MCF 10A (cell line): ENCODE measurements at regions not wholly inside any gene's neighbourhood (a gene's known extent, or its start where the extent isn't known, plus 50 kb on each side); places are given as distances from the start of the nearest gene placed in this dataset.

Experiments
- BruUV-seq: library from RNA; stranded (reverse); fragments of 400-500 nt; replicated peaks from 2 replicates; lab custom pipeline; 2021; lab: Mats Ljungman, UMichigan
- CTCF ChIA-PET: fragments of 300-600 bp; sonication (Branson Sonifier 250); formaldehyde crosslinking; extraction: SDS; loops from one replicate; lab custom pipeline; 2021; ENCODE audit warnings: antibody characterized with exemption, inconsistent platforms; lab: Yijun Ruan, JAX
- POLR2A ChIA-PET: fragments of 300-600, 350-650 bp; sonication (Branson Sonifier 250); formaldehyde crosslinking; extraction: SDS; loops from one replicate; lab custom pipeline; 2020; ENCODE audit warnings: antibody characterized with exemption, inconsistent platforms; lab: Yijun Ruan, JAX
- DNase-seq: peaks from one replicate; pipeline ENCODE4 v3.0.0-alpha.2; 2018; ENCODE audit not compliant: unreplicated experiment
- H3K27ac Mint-ChIP-seq: one replicate; pipeline ENCODE4 v1.8.0; 2022; ENCODE audit warnings: mild to moderate bottlenecking, low read depth, mixed read lengths; ENCODE audit not compliant: unreplicated experiment
- H3K27me3 Mint-ChIP-seq: one replicate; pipeline ENCODE4 v1.8.0; 2022; ENCODE audit warnings: mixed read lengths; ENCODE audit not compliant: insufficient read depth, unreplicated experiment
- H3K36me3 Mint-ChIP-seq: one replicate; pipeline ENCODE4 v1.8.0; 2022; ENCODE audit warnings: mild to moderate bottlenecking, moderate library complexity, mixed read lengths; ENCODE audit not compliant: insufficient read depth, unreplicated experiment
- H3K4me1 Mint-ChIP-seq: one replicate; pipeline ENCODE4 v1.8.0; 2022; ENCODE audit warnings: mixed read lengths; ENCODE audit not compliant: insufficient read depth, unreplicated experiment
- H3K4me3 Mint-ChIP-seq: one replicate; pipeline ENCODE4 v1.8.0; 2022; ENCODE audit warnings: mild to moderate bottlenecking, moderate library complexity, mixed read lengths; ENCODE audit not compliant: unreplicated experiment
- H3K9me3 Mint-ChIP-seq: one replicate; pipeline ENCODE4 v1.8.0; 2022; ENCODE audit warnings: mixed read lengths; ENCODE audit not compliant: unreplicated experiment
- intact Hi-C: fragments of 100-400 bp; cut with micrococcal nuclease; formaldehyde crosslinking; loops from 2 replicates; pipeline ENCODE4 v1.14.1; 2022
- TF ChIP-seq, protein P1 (sequence below): fragments of 200-600 bp; IDR thresholded peaks from one replicate; pipeline ENCODE4 v1.8.0; 2022; ENCODE audit warnings: antibody characterized with exemption, mild to moderate bottlenecking; ENCODE audit not compliant: unreplicated experiment

DNA sequence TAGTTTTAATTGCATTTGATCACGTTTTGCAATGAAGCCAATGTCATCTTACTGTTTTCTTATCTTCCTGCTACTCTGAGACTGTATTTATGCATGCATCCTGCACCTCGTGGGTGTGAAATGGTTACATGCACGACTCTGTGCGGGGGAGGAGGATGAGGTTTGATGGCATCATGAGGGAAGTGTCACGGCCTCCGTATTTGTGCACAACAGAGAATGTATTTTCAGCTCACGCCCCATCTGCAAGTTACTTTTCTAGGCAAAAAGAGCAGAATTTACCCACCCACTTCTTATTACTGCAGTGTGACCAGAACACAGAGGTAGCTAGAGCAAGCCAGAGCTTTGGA lies 145.1 kb downstream of the TDRD15 start:
- H3K36me3 Mint-ChIP-seq, result no peaks in the 10 kb centered on the region
- ChIA-PET CTCF (no interaction called here), POLR2A (no interaction called here)
- H3K4me3 Mint-ChIP-seq, result no peak overlapping the region
- no TSS peak for BruUV-seq
- intact Hi-C loops, result no loop called here
- H3K27ac Mint-ChIP-seq, result no peak overlapping the region
- peaks cover 13% of the 10 kb centered on the region for H3K27me3 Mint-ChIP-seq
- TF ChIP-seq, protein P1, sequence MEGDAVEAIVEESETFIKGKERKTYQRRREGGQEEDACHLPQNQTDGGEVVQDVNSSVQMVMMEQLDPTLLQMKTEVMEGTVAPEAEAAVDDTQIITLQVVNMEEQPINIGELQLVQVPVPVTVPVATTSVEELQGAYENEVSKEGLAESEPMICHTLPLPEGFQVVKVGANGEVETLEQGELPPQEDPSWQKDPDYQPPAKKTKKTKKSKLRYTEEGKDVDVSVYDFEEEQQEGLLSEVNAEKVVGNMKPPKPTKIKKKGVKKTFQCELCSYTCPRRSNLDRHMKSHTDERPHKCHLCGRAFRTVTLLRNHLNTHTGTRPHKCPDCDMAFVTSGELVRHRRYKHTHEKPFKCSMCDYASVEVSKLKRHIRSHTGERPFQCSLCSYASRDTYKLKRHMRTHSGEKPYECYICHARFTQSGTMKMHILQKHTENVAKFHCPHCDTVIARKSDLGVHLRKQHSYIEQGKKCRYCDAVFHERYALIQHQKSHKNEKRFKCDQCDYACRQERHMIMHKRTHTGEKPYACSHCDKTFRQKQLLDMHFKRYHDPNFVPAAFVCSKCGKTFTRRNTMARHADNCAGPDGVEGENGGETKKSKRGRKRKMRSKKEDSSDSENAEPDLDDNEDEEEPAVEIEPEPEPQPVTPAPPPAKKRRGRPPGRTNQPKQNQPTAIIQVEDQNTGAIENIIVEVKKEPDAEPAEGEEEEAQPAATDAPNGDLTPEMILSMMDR, result no peak
- DNase-seq, result no peak
- H3K9me3 Mint-ChIP-seq, result no peaks in the 10 kb centered on the region
- H3K4me1 Mint-ChIP-seq, result no peaks in the 10 kb centered on the region

DNA sequence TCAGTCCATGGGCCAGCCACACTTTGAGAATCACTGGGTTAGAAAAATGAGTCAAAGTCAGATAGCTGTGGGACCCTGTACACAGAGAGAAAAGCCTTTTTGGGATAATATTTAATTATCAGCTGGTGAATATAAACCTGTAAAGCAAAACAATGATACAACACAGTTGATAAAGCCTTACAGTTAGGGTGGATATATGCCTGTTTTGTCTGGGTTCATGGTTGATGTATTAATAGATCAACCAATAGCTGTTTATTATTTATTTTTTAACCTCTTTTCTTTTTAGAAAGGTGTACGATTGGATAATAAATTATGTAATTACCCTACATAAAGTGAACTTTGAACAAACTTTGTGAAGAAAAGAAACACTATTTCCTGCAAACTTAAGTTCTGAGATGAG lies 145.6 kb downstream of the TDRD15 start:
- ChIA-PET POLR2A (no interaction called here), CTCF (no interaction called here)
- DNase-seq, result no peak
- intact Hi-C loops, result no loop called here
- TF ChIP-seq, protein P1, result no peak
- no peaks in the 10 kb centered on the region for H3K4me1 Mint-ChIP-seq
- H3K9me3 Mint-ChIP-seq, result no peaks in the 10 kb centered on the region
- H3K27ac Mint-ChIP-seq, result no peak overlapping the region
- no peak overlapping the region for H3K4me3 Mint-ChIP-seq
- no TSS peak for BruUV-seq
- no peaks in the 10 kb centered on the region for H3K36me3 Mint-ChIP-seq
- peaks cover 13% of the 10 kb centered on the region for H3K27me3 Mint-ChIP-seq

DNA sequence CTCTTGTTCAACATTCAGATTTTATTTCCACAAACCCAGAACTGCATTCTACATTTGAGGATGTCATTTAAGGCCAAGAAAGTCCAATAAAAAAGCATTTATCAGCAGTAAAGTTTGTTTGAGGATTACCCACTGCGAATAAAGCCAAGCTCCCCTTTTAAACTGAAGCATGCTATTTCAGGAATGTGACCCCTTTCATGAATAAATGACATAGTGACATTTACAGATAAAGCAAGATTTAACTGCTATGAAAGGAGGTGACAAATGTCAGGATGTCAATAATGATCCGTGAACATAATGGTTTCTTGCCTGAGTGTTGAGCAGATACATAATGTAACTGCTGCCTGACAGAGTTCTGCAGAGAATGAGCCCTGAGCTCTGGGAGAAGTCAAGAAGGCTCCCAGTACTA lies 146.3 kb downstream of the TDRD15 start:
- ChIA-PET POLR2A (interaction anchor here (1.1 kb wide), 1 partner anchor 245 kb away, joined by 3 read pairs; no protein-coding TSS in a partner anchor), CTCF (no interaction called here)
- Mint-ChIP-seq H3K9me3 (no peaks in the 10 kb centered on the region), H3K36me3 (no peaks in the 10 kb centered on the region), H3K4me3 (no peak overlapping the region), H3K4me1 (no peaks in the 10 kb centered on the region), H3K27me3 (peaks cover 13% of the 10 kb centered on the region), H3K27ac (no peak overlapping the region)
- intact Hi-C loops, result no loop called here
- no TSS peak for BruUV-seq
- TF ChIP-seq, protein P1, result no peak
- DNase-seq, result no peak

DNA sequence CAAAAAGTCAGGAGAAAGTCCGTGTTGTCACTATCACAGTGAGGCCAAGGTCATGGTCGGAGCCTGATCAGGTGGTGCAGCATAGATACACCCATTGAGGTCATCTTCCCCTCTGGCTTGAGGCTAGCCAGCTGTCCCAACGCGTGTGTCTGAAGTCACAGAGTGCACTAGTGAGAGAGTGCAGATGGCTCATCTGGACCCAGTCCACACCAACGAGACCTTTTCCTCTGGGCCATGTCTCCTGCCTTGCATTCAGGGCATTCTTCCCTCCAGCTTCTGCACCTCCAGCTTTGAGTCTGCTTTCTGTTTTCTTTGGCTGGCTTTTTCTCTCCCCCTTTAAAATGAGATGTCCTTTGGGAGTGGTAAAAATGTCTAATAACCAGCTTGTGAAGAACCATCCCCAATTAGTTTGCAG lies 146.9 kb downstream of the TDRD15 start:
- no peak overlapping the region for H3K4me3 Mint-ChIP-seq
- intact Hi-C loops, result no loop called here
- no peak overlapping the region for H3K27ac Mint-ChIP-seq
- no TSS peak for BruUV-seq
- ChIA-PET CTCF (interaction anchor here (0.6 to 0.7 kb wide), 2 partner anchors 42 to 546 kb away, joined by 3 to 4 read pairs; no protein-coding TSS in a partner anchor), POLR2A (interaction anchor here (1.1 kb wide), 1 partner anchor 246 kb away, joined by 3 read pairs; no protein-coding TSS in a partner anchor)
- peaks cover 13% of the 10 kb centered on the region for H3K27me3 Mint-ChIP-seq
- no peaks in the 10 kb centered on the region for H3K4me1 Mint-ChIP-seq
- H3K9me3 Mint-ChIP-seq, result no peaks in the 10 kb centered on the region
- no peaks in the 10 kb centered on the region for H3K36me3 Mint-ChIP-seq
- DNase-seq, result no peak
- TF ChIP-seq, protein P1, result no peak
